Colonic mucosa (tissue), 4 donors: ENCODE measurements at regions not wholly inside any gene's neighbourhood (a gene's known extent, or its start where the extent isn't known, plus 50 kb on each side); places are given as distances from the start of the nearest gene placed in this dataset.

Experiments used
- DNase-seq: peaks from one replicate; pipeline ENCODE4 v3.0.0-alpha.2; 2020
- H3K27ac ChIP-seq: fragments of 200-600 bp; one replicate; pipeline ENCODE4 v1.8.0; 2021
- H3K27me3 ChIP-seq: fragments of 200-600 bp; one replicate; pipeline ENCODE4 v1.8.0; 2021
- H3K36me3 ChIP-seq: fragments of 200-600 bp; one replicate; pipeline ENCODE4 v1.8.0; 2021
- H3K4me1 ChIP-seq: fragments of 200-600 bp; one replicate; pipeline ENCODE4 v1.8.0; 2021; ENCODE audit warnings: mild to moderate bottlenecking
- H3K4me3 ChIP-seq: fragments of 200-600 bp; one replicate; pipeline ENCODE4 v1.8.0; 2021
- H3K9ac ChIP-seq, 2 donors: one replicate each; pipeline ENCODE4 v1.7.0; 2013; ENCODE audit warnings: control low read depth in 2 of 2, low read depth in 2 of 2, low read length in 2 of 2
- H3K9me3 ChIP-seq: fragments of 200-600 bp; one replicate; pipeline ENCODE4 v1.8.0; 2021
- intact Hi-C: fragments of 100-400 bp; cut with DNase I; formaldehyde crosslinking; loops from one replicate; pipeline ENCODE4 v1.14.1; 2022
- TF ChIP-seq, protein P1 (sequence below): fragments of 200-600 bp; IDR thresholded peaks from one replicate; pipeline ENCODE4 v1.8.0; 2022; ENCODE audit warnings: antibody characterized with exemption, mild to moderate bottlenecking
- donor health status: healthy.
- donor health status: DM: no; HTN: no; CAD: no.
- donor health status: DM: no; HTN: no; CAD: no.

DNA sequence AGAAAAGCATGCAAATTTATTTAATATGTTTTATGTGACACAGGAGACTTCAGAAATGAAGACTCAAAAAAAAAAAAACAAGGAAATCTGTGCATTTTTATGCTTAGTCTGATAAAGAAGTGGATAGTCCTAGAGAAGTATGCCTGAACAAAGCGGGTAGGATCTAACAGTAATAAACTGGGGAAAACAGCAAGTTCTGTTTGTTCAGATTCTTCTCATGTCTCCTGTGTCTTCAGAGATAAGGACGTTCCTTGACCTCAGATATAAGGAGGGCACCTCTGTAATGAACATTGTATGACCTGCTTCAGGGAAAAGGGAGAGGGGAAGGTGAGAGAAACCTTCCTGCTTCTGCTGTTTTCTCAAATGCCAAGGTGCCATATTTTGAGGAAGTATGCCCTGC lies 67.7 kb upstream of the TNFSF18 start:
- Histone ChIP-seq H3K9me3 (no peaks in the 10 kb centered on the region), H3K27me3 (no peaks in the 10 kb centered on the region), H3K4me1 (peaks cover 5% of the 10 kb centered on the region), H3K9ac (no peak overlapping the region), H3K27ac (no peak overlapping the region), H3K4me3 (no peak overlapping the region), H3K36me3 (no peaks in the 10 kb centered on the region)
- intact Hi-C loops: no loop called here
- TF ChIP-seq, protein P1, sequence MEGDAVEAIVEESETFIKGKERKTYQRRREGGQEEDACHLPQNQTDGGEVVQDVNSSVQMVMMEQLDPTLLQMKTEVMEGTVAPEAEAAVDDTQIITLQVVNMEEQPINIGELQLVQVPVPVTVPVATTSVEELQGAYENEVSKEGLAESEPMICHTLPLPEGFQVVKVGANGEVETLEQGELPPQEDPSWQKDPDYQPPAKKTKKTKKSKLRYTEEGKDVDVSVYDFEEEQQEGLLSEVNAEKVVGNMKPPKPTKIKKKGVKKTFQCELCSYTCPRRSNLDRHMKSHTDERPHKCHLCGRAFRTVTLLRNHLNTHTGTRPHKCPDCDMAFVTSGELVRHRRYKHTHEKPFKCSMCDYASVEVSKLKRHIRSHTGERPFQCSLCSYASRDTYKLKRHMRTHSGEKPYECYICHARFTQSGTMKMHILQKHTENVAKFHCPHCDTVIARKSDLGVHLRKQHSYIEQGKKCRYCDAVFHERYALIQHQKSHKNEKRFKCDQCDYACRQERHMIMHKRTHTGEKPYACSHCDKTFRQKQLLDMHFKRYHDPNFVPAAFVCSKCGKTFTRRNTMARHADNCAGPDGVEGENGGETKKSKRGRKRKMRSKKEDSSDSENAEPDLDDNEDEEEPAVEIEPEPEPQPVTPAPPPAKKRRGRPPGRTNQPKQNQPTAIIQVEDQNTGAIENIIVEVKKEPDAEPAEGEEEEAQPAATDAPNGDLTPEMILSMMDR: no peak
- no peak for DNase-seq

DNA sequence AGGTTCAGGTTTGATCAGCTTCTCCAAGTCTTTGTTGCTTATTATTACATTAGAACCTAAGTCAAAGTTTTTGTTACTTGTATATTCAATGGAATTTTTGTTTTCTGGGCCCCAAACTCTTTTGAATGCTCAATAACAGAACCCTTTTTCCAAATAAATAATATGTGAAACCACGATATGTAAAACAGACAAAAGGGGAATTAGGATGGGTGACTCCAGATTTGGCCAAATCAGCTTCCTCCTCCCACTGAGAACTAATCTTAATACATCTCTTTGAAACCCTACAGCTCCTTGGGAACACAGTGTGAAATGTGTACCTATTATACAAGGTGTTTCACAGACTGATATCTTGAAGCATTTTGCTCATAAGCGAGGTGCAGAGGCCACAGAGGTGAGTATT lies 67.0 kb upstream of the TNFSF18 start:
- H3K27ac ChIP-seq: no peak overlapping the region
- H3K4me3 ChIP-seq: no peak overlapping the region
- H3K27me3 ChIP-seq: no peaks in the 10 kb centered on the region
- no peaks in the 10 kb centered on the region for H3K9me3 ChIP-seq
- no peak overlapping the region for H3K9ac ChIP-seq
- H3K36me3 ChIP-seq: no peaks in the 10 kb centered on the region
- DNase-seq: no peak
- intact Hi-C loops: no loop called here
- TF ChIP-seq, protein P1: no peak
- H3K4me1 ChIP-seq: peaks cover 2% of the 10 kb centered on the region

DNA sequence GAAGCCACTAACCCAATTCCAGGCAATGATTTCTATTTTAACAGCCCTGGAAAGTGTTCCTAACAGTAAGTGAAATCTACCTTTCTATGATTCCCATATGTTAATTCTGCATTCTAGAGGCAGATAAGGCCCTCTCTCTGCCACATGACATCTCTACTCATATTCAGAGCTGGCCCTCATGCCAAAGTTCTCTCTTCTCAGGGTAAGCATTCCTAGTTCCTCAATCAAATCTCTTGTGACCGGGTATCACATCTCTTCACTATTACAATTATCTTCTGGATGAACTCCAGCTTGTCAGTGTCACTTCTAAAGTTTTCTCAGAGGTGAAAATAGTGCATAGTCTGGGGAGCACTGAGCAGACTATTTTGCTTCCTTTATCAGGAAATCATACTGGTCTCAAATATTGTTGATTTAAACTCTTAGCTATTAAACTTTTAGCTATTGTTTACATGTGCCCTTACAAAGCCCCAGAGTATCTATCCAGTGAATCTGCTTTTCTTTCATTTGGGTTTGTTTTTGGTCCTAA lies 66.4 kb upstream of the TNFSF18 start:
- TF ChIP-seq, protein P1: no peak
- Histone ChIP-seq H3K27me3 (no peaks in the 10 kb centered on the region), H3K4me1 (peaks cover 1% of the 10 kb centered on the region), H3K36me3 (no peaks in the 10 kb centered on the region), H3K27ac (no peak overlapping the region), H3K9ac (no peak overlapping the region), H3K9me3 (no peaks in the 10 kb centered on the region), H3K4me3 (no peak overlapping the region)
- intact Hi-C loops: no loop called here
- no peak for DNase-seq

- TF ChIP-seq, protein P1: no peak
- H3K4me1 ChIP-seq: no peaks in the 10 kb centered on the region
- no peak overlapping the region for H3K9ac ChIP-seq
- no peak for DNase-seq
- no peaks in the 10 kb centered on the region for H3K9me3 ChIP-seq
- H3K36me3 ChIP-seq: no peaks in the 10 kb centered on the region
- H3K4me3 ChIP-seq: no peak overlapping the region
- no peak overlapping the region for H3K27ac ChIP-seq
- intact Hi-C loops: no loop called here
- no peaks in the 10 kb centered on the region for H3K27me3 ChIP-seq
Observed at GRCh38 chr1:173114346-173114745, 63.6 kb upstream of the TNFSF18 start.

GRCh38 chr1:173113015-173113741 lies 62.4 kb upstream of the TNFSF18 start:
- no peak overlapping the region for H3K27ac ChIP-seq
- DNase-seq: no peak
- no peaks in the 10 kb centered on the region for H3K9me3 ChIP-seq
- no peaks in the 10 kb centered on the region for H3K27me3 ChIP-seq
- TF ChIP-seq, protein P1: no peak
- H3K9ac ChIP-seq: no peak overlapping the region
- intact Hi-C loops: no loop called here
- H3K36me3 ChIP-seq: no peaks in the 10 kb centered on the region
- H3K4me1 ChIP-seq: no peaks in the 10 kb centered on the region
- no peak overlapping the region for H3K4me3 ChIP-seq
